ENCODE measurements at regions not wholly inside any gene's neighbourhood (a gene's known extent, or its start where the extent isn't known, plus 50 kb on each side); places are given as distances from the start of the nearest gene placed in this dataset.

DNA sequence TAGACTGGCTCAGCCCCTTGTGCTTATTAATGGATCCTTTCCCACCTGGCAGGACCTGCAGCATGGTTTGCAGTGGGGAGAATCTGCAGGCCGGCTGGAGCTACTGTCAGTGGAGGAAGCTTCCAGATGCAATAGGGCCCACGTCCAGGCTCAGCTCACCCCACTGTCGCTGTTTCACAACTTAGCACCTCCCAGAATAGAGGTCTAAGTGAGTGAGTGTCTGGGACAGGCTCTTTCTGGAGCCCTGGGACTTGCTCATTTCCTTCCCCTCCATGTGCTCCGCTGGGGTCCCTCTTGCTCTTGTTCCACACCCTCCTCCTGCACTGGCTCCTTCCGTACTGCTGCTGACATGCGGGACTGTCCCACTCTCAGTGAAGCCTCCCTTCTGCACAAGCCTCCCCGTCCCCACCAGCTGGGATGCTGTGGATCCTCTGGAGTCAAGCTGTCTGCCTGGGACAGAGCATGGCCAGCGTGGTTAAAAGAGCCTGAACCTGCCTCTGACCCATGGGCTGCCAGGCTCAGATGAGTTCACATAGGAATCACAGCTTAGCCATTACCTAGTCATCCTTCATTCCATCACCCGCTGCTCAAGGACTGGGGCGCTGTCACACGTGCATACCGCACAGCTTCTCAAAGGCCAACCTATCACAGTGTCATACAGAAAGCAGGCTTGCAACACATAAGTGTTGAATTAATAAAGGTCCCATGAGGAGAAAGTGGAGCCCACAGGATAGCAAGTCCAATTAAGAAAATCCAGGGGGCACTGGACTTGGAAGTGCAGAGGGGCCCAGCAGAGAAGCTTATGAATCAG, 135.9 kb downstream of the ACKR3 start:
- Histone ChIP-seq H3K9ac (ENCODE audit: low read length in 2 of 2) (no peak overlapping the region), H3K9me3 (ENCODE audit: control insufficient read depth in 2 of 2, low read length in 2 of 2) (no peaks in the 10 kb centered on the region), H3K4me1 (ENCODE audit: control insufficient read depth, insufficient read depth, low read length) (peaks cover 2% of the 10 kb centered on the region), H3K4me3 (ENCODE audit: low read length in 2 of 2) (no peak overlapping the region), H3K27me3 (ENCODE audit: control insufficient read depth in 1 of 2, insufficient read depth in 2 of 2, low read length in 2 of 2) (peaks cover 0 to 4% of the 10 kb centered on the region in 2 donors), H3K27ac (ENCODE audit: low read length) (no peak overlapping the region), H3K36me3 (ENCODE audit: control insufficient read depth in 2 of 2, insufficient read depth in 2 of 2, low read length in 2 of 2) (no peaks in the 10 kb centered on the region)

DNA sequence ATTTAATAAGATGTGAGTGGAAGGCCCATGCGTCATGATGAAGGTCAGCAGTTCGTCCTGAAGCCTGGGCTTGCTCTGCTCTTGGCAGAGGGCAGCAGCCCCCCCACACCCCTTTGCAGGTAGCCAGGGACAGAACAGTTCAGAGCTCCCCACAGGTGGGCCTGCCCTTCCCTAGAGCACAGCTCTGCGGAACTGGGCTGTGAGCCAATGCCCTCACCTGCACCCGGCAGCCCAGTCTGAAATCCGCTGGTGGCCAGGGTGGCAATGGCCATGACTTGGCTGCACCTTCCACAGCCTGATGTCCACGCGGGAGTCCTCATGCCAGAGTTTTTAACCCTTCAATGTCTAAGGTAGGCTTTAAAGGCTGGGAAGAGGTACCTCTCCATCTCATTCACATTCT, 136.7 kb downstream of the ACKR3 start:
- Histone ChIP-seq H3K9ac (ENCODE audit: low read length in 2 of 2) (no peak overlapping the region), H3K27ac (ENCODE audit: low read length) (no peak overlapping the region), H3K27me3 (ENCODE audit: control insufficient read depth in 1 of 2, insufficient read depth in 2 of 2, low read length in 2 of 2) (peaks cover 0 to under 1% of the 10 kb centered on the region in 2 donors), H3K9me3 (ENCODE audit: control insufficient read depth in 2 of 2, low read length in 2 of 2) (no peaks in the 10 kb centered on the region), H3K36me3 (ENCODE audit: control insufficient read depth in 2 of 2, insufficient read depth in 2 of 2, low read length in 2 of 2) (no peaks in the 10 kb centered on the region), H3K4me1 (ENCODE audit: control insufficient read depth, insufficient read depth, low read length) (peaks cover 2% of the 10 kb centered on the region), H3K4me3 (ENCODE audit: low read length in 2 of 2) (no peak overlapping the region)

DNA sequence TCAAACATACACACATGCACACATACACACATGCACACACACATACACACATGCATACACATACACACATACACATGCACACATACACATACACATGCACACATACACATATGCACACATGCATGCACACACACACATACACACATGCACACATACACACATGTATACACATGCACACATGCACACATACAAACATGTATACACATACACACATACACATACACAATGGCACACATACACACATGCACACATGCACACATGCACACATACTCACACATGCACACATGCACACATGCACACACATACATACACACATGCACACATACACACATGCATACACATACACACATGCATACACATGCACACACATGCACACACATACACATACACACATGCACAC, 137.2 kb downstream of the ACKR3 start:
- Histone ChIP-seq H3K27me3 (ENCODE audit: control insufficient read depth in 1 of 2, insufficient read depth in 2 of 2, low read length in 2 of 2) (no peaks in the 10 kb centered on the region), H3K27ac (ENCODE audit: low read length) (no peak overlapping the region), H3K36me3 (ENCODE audit: control insufficient read depth in 2 of 2, insufficient read depth in 2 of 2, low read length in 2 of 2) (no peaks in the 10 kb centered on the region), H3K4me3 (ENCODE audit: low read length in 2 of 2) (no peak overlapping the region), H3K4me1 (ENCODE audit: control insufficient read depth, insufficient read depth, low read length) (peaks cover 2% of the 10 kb centered on the region), H3K9me3 (ENCODE audit: control insufficient read depth in 2 of 2, low read length in 2 of 2) (no peaks in the 10 kb centered on the region), H3K9ac (ENCODE audit: low read length in 2 of 2) (no peak overlapping the region)

DNA sequence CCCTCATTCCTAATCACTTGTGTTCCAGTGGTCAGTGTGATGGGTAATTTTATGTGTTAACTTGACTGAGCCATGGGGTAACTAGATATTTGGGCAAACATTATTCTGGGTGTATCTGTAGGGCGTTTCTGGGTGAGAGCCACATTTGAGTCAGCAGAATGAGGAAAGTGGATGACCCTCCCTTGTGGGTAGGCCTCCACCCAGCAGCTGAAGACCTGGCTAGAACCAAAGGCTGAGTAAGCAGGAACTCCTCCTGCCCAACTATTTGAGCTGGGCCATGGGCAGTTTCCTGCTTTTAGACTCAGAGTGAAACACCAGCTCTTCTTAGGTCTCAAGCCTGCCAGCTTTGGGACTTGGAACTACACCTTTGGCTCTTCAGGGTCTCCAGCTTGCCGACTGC, 141.8 kb downstream of the ACKR3 start:
- H3K36me3 ChIP-seq (ENCODE audit: control insufficient read depth in 2 of 2, insufficient read depth in 2 of 2, low read length in 2 of 2) = no peaks in the 10 kb centered on the region
- no peak overlapping the region for H3K27ac ChIP-seq (ENCODE audit: low read length)
- H3K27me3 ChIP-seq (ENCODE audit: control insufficient read depth in 1 of 2, insufficient read depth in 2 of 2, low read length in 2 of 2) = peaks cover 0 to 2% of the 10 kb centered on the region in 2 donors
- no peak overlapping the region for H3K4me3 ChIP-seq (ENCODE audit: low read length in 2 of 2)
- H3K4me1 ChIP-seq (ENCODE audit: control insufficient read depth, insufficient read depth, low read length) = no peaks in the 10 kb centered on the region
- no peaks in the 10 kb centered on the region for H3K9me3 ChIP-seq (ENCODE audit: control insufficient read depth in 2 of 2, low read length in 2 of 2)
- H3K9ac ChIP-seq (ENCODE audit: low read length in 2 of 2) = no peak overlapping the region

GRCh38 chr2:236712304-236712703, 142.7 kb downstream of the ACKR3 start:
- Histone ChIP-seq H3K9ac (ENCODE audit: low read length in 2 of 2) (no peak overlapping the region), H3K27ac (ENCODE audit: low read length) (no peak overlapping the region), H3K4me1 (ENCODE audit: control insufficient read depth, insufficient read depth, low read length) (no peaks in the 10 kb centered on the region), H3K27me3 (ENCODE audit: control insufficient read depth in 1 of 2, insufficient read depth in 2 of 2, low read length in 2 of 2) (peaks cover 0 to 5% of the 10 kb centered on the region in 2 donors), H3K4me3 (ENCODE audit: low read length in 2 of 2) (no peak overlapping the region), H3K9me3 (ENCODE audit: control insufficient read depth in 2 of 2, low read length in 2 of 2) (peaks cover 0 to 2% of the 10 kb centered on the region in 2 donors), H3K36me3 (ENCODE audit: control insufficient read depth in 2 of 2, insufficient read depth in 2 of 2, low read length in 2 of 2) (no peaks in the 10 kb centered on the region)

- Histone ChIP-seq H3K4me3 (ENCODE audit: low read length in 2 of 2) (no peak overlapping the region), H3K27ac (ENCODE audit: low read length) (no peak overlapping the region), H3K36me3 (ENCODE audit: control insufficient read depth in 2 of 2, insufficient read depth in 2 of 2, low read length in 2 of 2) (no peaks in the 10 kb centered on the region), H3K9ac (ENCODE audit: low read length in 2 of 2) (no peak overlapping the region), H3K4me1 (ENCODE audit: control insufficient read depth, insufficient read depth, low read length) (no peaks in the 10 kb centered on the region), H3K27me3 (ENCODE audit: control insufficient read depth in 1 of 2, insufficient read depth in 2 of 2, low read length in 2 of 2) (peaks cover 0 to 5% of the 10 kb centered on the region in 2 donors), H3K9me3 (ENCODE audit: control insufficient read depth in 2 of 2, low read length in 2 of 2) (peaks cover 0 to 2% of the 10 kb centered on the region in 2 donors)
These were observed 143.5 kb downstream of the ACKR3 start for GRCh38 chr2:236712961-236713673.

GRCh38 chr2:236714080-236714479, 144.5 kb downstream of the ACKR3 start:
- Histone ChIP-seq H3K4me1 (ENCODE audit: control insufficient read depth, insufficient read depth, low read length) (no peaks in the 10 kb centered on the region), H3K36me3 (ENCODE audit: control insufficient read depth in 2 of 2, insufficient read depth in 2 of 2, low read length in 2 of 2) (no peaks in the 10 kb centered on the region), H3K9ac (ENCODE audit: low read length in 2 of 2) (no peak overlapping the region), H3K9me3 (ENCODE audit: control insufficient read depth in 2 of 2, low read length in 2 of 2) (peaks cover 0 to 2% of the 10 kb centered on the region in 2 donors), H3K27ac (ENCODE audit: low read length) (no peak overlapping the region), H3K27me3 (ENCODE audit: control insufficient read depth in 1 of 2, insufficient read depth in 2 of 2, low read length in 2 of 2) (peaks cover 0 to 5% of the 10 kb centered on the region in 2 donors), H3K4me3 (ENCODE audit: low read length in 2 of 2) (no peak overlapping the region)

DNA sequence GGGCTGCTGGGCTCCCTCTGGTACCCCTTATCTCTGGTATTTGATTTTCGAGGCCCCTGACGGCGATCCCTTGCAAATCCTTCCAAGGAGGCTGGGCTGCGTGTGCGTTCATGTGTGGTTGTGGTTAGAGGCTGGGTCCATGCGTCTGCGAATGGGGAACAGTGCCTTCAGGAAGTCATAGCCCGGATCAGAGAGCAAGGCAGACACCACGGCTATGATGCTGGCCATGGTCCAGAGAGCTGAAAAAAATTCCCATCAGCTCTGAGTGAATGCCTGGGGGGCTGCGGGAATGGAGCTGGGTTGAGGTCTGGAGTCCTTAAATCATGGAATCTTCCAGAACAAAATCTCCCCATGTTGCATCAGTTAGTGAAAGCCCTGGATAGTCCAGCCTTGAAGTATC, 145.5 kb downstream of the ACKR3 start:
- peaks cover 0 to 2% of the 10 kb centered on the region in 2 donors for H3K9me3 ChIP-seq (ENCODE audit: control insufficient read depth in 2 of 2, low read length in 2 of 2)
- no peaks in the 10 kb centered on the region for H3K36me3 ChIP-seq (ENCODE audit: control insufficient read depth in 2 of 2, insufficient read depth in 2 of 2, low read length in 2 of 2)
- H3K4me3 ChIP-seq (ENCODE audit: low read length in 2 of 2) = no peak overlapping the region
- no peak overlapping the region for H3K27ac ChIP-seq (ENCODE audit: low read length)
- peaks cover 0 to 5% of the 10 kb centered on the region in 2 donors for H3K27me3 ChIP-seq (ENCODE audit: control insufficient read depth in 1 of 2, insufficient read depth in 2 of 2, low read length in 2 of 2)
- peaks cover 2% of the 10 kb centered on the region for H3K4me1 ChIP-seq (ENCODE audit: control insufficient read depth, insufficient read depth, low read length)
- no peak overlapping the region for H3K9ac ChIP-seq (ENCODE audit: low read length in 2 of 2)

- no peak overlapping the region for H3K27ac ChIP-seq (ENCODE audit: low read length)
- no peak overlapping the region for H3K4me3 ChIP-seq (ENCODE audit: low read length in 2 of 2)
- H3K36me3 ChIP-seq (ENCODE audit: control insufficient read depth in 2 of 2, insufficient read depth in 2 of 2, low read length in 2 of 2) = no peaks in the 10 kb centered on the region
- peaks cover 2% of the 10 kb centered on the region for H3K4me1 ChIP-seq (ENCODE audit: control insufficient read depth, insufficient read depth, low read length)
- peaks cover 0 to 5% of the 10 kb centered on the region in 2 donors for H3K27me3 ChIP-seq (ENCODE audit: control insufficient read depth in 1 of 2, insufficient read depth in 2 of 2, low read length in 2 of 2)
- H3K9me3 ChIP-seq (ENCODE audit: control insufficient read depth in 2 of 2, low read length in 2 of 2) = peaks cover 0 to 2% of the 10 kb centered on the region in 2 donors
- H3K9ac ChIP-seq (ENCODE audit: low read length in 2 of 2) = no peak overlapping the region
These were observed 145.9 kb downstream of the ACKR3 start for GRCh38 chr2:236715491-236715961.

GRCh38 chr2:236717120-236717519, 147.5 kb downstream of the ACKR3 start:
- H3K4me1 ChIP-seq (ENCODE audit: control insufficient read depth, insufficient read depth, low read length) = peaks cover 2% of the 10 kb centered on the region
- H3K9ac ChIP-seq (ENCODE audit: low read length in 2 of 2) = no peak overlapping the region
- peaks cover 0 to 5% of the 10 kb centered on the region in 2 donors for H3K27me3 ChIP-seq (ENCODE audit: control insufficient read depth in 1 of 2, insufficient read depth in 2 of 2, low read length in 2 of 2)
- no peak overlapping the region for H3K27ac ChIP-seq (ENCODE audit: low read length)
- no peak overlapping the region for H3K4me3 ChIP-seq (ENCODE audit: low read length in 2 of 2)
- no peaks in the 10 kb centered on the region for H3K36me3 ChIP-seq (ENCODE audit: control insufficient read depth in 2 of 2, insufficient read depth in 2 of 2, low read length in 2 of 2)
- peaks cover 0 to 2% of the 10 kb centered on the region in 2 donors for H3K9me3 ChIP-seq (ENCODE audit: control insufficient read depth in 2 of 2, low read length in 2 of 2)

All from stomach smooth muscle (tissue), 2 donors.